GDM1 (cell line): ENCODE measurements at regions not wholly inside any gene's neighbourhood (a gene's known extent, or its start where the extent isn't known, plus 50 kb on each side); places are given as distances from the start of the nearest gene placed in this dataset.
"Not testable (repeated sequence)": the region's sequence is repeated elsewhere in the genome, so short reads cannot be mapped to it uniquely, and the experiment has no call there.

ENCODE experiments used
- DNase-seq: peaks from one replicate; lab custom pipeline; 2025; lab: John Stamatoyannopoulos, UW

DNA sequence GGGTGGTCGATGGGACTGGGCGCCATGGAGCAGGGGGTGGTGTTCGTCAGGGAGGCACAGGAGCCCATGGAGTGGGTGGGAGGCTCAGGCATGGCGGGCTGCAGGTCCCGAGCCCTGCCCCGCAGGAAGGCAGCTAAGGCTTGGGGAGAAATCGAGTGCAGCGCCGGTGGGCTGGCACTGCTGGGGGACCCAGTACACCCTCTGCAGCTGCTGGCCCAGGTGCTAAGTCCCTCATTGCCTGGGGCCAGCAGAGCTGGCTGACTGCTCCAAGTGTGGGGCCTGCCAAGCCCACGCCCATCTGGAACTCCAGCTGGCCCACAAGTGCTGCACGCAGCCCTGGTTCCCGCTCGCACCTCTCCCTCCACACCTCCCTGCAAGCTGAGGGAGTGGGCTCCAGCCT, 1009.6 kb downstream of the TMTC2 start:
- DNase-seq: not testable (repeated sequence)

DNA sequence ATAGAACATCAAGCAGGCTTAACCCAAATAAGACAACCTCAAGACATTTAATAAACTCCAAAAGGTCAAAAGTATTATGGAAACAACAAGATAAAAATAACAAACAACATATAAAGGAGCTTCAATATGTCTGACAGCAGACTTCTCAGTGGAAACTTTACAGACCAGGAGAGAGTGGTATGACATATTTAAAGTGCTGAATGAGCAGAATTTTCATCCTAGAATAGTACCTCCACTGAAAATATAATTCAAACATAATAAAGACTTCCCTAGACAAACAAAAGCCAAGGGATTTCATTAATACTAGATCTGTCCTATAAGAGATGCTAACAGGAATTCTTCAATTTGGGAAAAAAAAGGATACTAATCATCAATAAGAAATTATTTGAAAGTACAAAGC, 1005.0 kb downstream of the TMTC2 start:
- DNase-seq: no peak

DNA sequence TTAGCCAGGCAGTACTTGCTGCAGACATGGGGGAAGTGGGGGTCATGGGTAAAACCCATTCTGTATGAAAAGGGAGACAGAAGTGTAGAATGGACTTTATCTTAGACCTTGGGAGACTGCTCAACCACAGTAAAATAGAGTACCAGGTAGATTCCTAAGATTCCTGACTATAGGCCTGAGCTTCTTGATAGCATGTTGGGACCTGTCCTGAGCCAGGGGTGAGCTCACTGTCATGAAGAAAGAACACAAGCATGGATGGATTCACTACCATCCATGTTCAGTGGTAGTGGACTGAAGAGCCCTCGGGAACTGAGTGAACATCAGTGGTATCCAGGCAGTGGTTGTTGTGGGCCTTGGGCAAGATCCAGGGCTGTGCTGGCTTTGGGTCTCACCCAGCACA, 1003.8 kb downstream of the TMTC2 start:
- DNase-seq: no peak

DNA sequence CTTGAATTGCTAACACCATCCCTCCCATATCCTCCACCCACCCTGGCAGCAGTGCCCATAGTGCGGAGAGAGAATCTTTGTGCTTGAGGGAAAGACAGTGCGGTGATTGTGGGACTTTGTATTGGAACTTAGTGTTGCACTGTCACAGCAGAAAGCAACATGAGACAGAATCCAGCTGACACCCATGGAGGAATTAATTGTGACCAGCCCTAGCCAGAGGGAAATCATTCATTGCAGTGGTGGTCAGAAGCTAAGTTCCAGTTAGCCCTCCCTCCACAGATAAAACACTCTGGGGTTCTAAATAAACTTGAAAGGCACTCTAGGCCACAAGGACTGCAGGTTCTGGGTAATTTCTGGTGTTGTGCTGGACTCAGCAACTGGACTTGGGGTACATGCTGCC, 1002.6 kb downstream of the TMTC2 start:
- DNase-seq: no peak

DNA sequence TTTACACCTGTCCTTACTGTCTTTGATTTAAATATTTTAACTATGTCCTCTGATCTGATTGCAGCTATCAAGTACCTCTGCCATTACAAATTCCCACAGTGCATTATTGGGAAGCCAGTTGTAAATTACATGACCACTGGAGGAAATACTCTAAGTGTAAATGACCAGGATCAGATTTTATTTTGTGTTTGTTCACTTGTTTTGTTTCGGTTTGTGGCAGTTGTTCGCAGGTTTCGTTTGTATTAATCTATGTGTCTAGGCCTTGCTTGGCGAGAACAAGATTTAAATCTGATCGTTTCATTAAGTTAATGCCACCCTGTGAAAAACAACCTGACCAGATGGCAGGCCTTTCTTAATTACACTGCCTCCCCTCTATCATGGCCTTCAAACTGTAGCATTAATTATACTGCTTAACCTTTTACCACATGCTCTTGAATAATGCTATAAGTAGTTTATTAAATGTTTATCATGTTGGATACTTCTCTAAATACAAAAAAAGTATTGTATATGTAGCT, 990.1 kb downstream of the TMTC2 start:
- DNase-seq: no peak

DNA sequence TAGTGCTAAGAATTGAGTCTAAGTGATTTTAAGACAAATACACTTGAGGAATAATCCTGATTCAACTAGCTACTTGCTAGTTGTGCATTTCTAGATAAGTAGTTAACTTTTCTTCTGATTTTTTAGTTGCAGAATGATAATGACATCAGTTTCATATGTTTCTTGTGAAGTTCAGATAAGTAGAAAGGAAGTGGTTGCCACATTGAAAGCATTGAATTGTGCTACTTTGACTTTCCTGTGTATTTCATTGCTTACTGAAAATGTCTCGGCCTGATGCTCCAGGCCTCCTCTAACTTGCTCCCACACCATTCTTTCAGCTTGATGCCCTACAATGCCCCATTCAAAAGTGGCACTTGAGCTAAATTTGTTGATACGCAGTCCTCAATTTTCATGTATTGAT, 980.0 kb downstream of the TMTC2 start:
- no peak for DNase-seq

DNA sequence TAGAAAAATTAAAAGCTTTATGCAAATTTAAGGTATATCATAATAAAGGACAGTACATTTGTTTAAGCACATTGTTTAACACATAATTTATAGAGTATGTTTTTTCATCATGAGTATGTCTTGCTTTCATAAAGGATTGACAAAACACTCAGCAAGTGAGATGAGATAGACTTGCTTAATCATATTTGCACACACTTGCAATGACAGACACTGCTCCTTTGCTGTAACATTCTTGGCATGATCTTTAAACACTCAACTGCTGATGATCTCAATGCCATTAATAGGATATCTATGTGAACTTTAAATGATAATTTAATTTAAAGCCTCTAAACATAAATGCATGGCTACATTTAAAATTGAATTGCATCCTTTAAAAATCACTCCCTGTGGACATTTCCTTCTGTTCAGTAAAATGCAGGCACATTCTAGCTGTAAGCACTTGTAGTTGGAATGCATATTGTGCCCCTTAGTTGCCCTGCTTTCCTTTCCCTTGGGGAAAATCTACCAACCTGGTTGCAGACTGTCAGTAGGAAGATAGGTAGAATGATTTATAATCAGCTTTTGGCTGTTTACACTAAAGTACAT, 979.0 kb downstream of the TMTC2 start:
- DNase-seq: no peak

DNA sequence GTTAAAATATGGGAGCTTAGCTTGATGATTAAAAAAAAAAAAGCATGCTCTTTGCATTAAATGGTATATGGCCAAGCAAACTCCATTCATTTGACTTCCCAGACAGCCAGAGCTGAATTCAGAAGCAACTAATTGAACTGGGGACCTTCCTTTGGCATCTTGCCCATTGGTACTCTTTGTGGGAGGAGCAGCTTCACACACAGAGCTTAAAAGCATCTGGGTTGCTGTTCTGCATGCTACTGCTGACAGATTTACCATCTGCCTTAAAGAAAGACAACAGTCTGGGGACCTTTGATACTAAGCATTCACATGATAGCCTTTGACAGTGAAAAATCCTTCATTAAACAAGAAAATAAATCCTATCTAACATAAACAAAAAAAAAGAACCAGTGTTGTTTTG, 977.9 kb downstream of the TMTC2 start:
- no peak for DNase-seq

DNA sequence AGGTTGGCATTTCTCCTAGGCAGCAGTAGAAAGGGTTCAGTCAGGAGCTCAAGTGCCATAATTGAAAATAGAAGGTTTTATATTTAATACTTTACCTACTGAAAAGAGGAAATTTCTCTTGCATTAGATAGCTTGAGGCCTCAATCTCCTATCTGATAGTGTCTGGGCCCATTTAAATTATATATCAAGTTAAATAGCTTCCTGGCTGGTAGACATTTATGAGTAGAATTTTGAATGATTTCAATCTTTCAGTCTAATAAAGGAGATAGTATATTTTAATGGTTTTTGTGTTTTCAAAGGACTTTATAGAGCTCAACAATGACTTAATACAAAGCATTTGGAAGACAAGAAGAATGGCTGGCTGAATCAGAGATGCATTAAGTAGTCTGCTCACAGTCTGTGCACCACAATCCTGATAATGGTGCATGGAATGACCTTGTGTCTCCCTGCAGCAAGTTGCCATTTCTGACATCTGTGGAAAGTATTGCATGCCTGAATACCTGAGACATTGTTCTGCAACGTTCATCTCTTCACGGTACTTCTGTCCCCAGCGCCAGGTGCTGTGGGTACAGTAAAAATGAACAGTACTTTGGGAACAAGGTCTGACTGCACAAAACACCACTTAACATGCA, 974.1 kb downstream of the TMTC2 start:
- no peak for DNase-seq

DNA sequence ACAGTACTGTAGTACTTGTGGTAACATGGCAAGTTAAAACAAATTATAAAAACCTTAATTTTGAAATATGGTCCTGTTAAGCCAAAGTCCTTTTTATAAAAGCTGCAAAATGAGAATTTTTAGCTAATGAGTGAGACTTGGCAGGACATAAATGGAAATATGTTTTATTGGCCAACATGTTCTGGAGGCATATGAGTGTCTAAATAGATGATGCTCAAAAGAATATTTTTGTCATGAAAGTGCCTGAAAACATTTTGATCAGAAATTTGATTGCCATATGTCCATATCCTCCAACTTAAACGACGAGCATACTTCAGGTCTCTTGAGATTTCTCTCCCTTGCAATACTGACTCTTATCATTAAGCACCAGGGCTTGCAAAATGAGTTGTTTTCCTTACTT, 972.6 kb downstream of the TMTC2 start:
- no peak for DNase-seq

DNA sequence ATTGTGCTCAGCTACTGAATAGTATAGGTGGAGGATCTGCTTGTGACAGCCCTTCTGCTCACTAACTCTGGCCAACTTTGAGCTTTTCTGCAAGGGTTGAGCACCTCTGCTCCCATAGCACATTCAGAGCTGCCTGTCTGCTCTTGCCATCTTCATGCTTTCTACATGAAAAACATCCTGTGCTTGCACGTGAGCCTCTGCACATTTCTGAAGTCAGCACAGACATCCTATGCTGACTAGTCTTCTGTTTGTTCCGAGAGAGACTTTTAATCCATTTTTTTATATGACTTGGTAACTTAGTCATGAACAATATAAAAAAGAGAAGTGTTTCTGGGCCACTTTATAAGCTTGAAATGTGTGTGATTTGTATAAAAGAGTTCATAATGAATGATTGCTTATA, 969.3 kb downstream of the TMTC2 start:
- DNase-seq: no peak

DNA sequence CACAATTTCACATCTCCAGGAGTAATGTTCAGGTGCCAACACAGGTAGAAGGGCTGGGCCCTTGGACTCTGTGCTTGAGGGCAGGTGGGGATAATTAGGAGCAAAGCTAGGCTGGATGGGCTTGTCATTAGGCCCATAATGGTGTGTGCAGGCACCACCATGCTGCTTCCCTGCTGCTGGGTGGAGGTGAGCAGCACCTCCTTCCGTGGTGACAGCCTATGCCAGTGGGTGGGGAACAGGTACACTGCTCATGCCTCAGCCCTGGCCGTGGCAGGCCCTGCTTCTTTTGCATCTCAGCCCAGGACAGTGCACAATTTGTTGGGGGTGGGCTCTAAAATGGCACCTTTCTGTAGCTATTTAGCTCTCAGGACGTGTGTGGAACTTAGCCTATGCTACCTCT, 955.5 kb downstream of the TMTC2 start:
- DNase-seq: no peak

DNA sequence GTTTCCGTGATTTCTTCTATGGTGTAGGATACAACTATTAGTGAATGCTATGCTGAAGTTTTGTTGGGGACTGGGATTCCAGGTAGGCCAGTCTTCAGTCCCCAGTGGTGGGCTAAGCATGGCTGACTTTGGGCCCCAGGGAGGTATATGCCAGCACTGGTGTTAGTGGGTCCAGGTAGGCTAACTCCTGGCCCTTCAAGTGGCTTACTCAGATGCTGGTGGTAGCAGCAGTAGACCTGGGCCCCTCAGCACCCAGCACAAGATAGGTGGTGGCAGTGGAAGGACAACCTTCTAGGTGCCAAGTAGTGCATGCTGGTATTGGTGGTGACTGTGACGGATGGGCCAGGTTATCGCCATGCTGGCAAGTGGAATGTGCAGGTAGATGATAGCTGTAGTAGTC, 955.1 kb downstream of the TMTC2 start:
- DNase-seq: no peak

DNA sequence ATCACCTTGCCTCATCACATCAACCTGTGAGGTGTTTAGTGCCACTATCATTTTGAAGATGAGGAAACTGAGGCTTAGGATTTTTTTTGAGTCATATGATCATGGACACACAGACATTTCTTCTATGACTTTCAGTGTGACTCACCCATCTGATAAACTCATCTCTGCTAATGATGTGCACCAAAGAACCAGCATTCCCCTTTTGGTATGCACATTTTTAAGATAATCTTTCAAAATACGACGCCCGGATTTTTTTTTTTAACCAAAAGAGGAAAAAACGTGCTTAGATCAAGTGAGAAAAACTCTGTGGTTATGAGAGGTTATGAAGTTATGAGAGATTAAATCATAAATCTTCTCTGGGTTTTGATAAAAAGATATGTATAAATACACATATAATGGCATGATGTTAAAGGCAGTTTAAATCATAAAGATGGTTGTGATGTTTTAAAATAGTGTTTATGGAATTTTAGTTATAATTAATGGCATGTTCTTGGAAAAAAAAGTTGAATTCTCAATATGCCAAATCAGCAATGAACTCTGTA, 948.1 kb downstream of the TMTC2 start:
- no peak for DNase-seq

DNA sequence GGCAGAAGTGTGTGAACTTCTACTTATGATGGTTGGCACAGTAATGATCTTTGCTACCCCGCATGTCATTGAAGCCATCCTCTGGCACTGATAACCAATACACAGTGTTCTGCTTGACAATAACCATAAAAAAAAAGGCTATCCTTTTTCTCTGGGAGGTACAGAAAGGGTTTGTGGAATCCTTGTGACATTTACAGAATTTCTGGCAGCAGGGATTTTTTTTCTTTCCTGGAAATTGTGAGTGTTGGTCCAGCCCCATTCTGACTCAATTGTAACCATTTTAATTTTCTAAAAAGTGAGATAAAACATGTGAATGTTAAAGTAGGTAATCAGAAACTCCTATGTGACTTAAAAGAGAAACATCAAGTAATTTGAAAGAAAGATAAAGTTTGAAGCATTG, 943.8 kb downstream of the TMTC2 start:
- DNase-seq: no peak

DNA sequence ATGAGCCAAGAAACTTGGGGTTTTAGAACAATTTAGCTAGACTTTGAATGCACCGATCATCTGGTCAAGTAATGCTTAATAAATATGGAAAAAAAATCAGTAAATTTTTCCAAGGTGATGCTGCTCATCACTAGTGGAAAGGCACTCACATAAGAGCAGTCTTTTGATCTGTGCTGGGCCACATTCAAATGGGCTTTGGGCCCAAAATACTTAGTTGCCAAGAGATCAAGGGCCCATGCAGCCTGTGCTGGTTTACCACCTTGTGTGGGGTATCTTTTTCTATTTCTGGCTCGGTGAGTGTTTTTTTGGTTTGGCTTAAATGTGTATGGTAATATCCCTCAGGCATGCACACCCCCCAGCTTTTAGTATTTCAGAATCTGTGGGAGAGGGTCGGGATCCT, 943.2 kb downstream of the TMTC2 start:
- no peak for DNase-seq

DNA sequence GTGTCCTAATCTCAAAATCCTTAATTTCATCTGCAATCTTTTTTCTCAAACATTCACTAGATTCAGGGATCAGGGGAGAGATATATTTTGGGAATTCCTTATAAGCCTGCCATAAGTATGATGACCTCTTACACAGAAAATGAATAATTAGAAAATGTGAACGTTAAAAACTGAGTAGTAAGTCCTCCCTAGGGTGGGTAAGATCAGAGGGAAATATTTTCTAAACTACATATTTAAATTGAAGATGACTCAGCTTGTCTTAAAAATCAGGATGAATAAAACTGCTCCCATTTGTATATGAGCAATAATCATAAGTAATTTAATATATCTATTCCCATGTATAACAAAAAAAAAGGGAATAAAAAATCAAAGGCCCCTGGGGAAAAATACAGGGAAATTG, 935.5 kb downstream of the TMTC2 start:
- no peak for DNase-seq

DNA sequence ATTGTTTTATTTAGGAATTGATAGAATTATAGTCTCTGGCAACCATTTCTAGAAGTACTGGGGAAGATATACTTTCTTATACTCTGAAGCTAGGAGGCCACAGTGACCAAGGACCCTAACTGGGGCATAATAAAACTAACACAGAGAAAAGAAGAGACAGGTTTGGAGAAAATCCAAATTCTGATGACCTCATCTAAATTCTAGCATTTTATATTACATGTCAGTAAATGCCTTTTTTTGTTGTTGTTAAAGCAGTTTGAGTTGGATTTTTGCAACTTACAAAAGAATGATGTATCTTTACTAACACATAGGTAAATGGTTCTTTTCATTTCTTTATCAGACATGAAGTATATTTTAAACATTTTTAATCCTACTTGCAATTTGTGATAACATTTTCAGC, 933.3 kb downstream of the TMTC2 start:
- no peak for DNase-seq

DNA sequence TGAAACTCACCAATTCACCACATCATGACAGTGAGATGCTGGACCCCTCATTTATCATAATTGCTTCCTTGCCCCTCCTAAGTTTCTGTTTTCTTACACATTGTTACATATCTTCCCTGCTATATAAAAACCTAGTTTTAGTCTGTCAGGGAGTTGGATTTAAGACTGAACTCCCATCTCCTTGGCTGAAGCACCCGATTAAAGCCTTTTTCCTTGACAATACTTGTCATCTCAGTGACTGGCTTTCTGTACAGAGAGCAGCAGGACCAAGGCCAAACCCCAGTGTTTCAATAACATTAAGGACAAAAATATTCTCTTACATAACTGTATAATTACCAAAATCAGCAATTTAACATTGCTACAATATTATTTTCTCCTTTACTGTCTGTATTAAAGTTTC, 928.4 kb downstream of the TMTC2 start:
- DNase-seq: no peak

DNA sequence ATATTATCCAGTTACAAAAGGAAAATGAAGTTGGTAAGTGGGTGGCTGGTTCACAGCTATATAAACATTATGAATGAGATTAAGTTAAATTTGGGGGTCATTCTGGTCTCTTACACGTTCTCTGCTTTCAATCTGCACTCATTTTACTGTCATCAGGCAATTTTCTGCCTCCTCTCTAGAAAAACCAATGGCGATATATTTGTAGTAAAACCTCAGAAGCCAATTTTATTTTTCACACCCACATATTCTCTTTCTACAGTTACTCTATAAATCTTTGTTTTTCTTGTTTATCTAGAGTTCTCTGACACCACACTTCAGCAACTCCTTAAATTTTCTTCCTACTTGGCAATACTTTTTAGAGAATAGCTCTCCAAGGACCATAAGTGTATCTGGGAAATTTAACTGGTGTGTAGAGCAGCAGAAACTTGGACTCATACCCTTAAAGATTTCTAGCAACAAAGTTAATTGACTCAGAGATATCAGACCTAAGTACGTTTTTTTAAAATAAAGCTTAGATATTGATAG, 926.9 kb downstream of the TMTC2 start:
- no peak for DNase-seq

DNA sequence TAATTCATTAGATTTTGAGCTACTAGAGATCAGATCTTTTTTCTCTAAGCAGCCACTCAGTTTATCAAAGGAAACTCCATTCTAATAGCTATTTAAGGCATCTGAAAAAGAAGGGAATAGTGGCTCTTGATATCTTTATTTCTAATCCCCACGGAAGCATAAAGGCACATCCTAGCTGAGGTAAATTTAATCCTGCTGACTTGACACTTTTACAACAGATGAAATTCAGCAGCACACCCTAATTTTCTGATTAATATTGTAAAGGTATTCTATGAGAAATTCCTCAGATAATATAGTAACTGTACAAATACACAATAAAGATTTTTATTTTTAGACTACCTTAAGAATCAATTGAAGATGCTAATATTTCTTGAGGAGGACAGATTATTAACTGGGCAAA, 916.4 kb downstream of the TMTC2 start:
- no peak for DNase-seq

DNA sequence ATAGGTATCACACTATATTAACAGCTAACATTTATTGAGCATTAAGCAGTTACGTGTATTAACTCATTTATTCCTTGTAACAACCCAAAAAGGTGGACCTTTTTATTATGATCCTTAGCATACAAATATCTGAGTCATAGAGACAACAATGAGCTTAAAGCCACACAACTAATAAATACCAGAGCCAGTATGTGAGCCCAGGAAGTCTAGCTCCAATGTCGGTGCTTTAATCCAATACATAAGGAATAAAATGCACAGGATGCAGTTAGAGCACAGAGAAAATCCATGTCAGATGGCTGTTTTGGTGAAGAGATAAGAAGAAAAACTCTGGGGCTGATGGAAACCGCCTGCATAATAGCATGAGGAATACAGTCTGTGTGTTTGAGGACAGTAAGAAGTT, 888.6 kb downstream of the TMTC2 start:
- DNase-seq: no peak

DNA sequence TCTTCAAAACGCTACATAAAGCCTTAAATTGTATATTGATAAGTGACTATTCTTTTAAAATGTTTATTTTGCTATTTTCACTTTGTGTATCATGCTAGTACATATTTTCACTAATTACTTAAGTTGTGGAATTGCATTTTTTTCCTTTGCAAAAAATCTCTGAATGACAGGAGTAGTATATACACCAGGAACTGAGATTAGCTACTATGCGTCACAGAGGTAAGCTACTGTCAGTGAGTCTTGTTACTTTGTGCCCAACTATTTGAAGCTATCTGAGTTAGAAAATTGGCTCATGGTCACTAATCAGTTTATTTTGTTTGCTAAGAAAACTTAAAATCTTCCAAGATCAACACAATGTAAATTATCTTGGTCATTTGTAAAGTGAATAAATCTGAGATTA, 887.4 kb downstream of the TMTC2 start:
- no peak for DNase-seq

DNA sequence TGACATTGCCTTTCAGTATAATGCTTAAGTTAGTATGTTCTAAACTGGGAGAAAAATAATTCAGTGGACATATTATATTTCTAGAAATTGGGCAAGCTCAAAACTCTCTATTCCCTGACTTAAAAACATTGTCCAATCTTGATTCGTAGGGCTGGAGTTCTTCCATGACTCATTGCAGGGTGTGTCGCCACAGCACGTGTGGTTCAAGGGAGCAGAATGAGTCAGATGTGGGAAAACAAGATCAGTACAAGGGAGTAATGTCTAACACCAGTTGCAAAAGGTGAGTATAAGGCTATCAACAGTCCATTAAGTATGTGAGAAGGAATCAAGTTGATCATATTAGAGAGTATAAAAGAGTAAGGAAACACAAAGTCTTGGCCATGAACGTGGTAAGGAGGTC, 887.0 kb downstream of the TMTC2 start:
- no peak for DNase-seq
